ENCODE measurements at regions not wholly inside any gene's neighbourhood (a gene's known extent, or its start where the extent isn't known, plus 50 kb on each side); places are given as distances from the start of the nearest gene placed in this dataset.

- Histone ChIP-seq H4K20me1 (ENCODE audit: insufficient read depth) (no peaks in the 10 kb centered on the region), H3F3A (replicated peaks; ENCODE audit: insufficient read depth) (no peaks in the 10 kb centered on the region), H3K9me2 (no peaks in the 10 kb centered on the region), H3K79me2 (ENCODE audit: insufficient read depth) (no peaks in the 10 kb centered on the region), H3K9ac (no peak overlapping the region), H2AFZ (ENCODE audit: low read depth) (no peak overlapping the region), H3K27ac (ENCODE audit: low read depth in 2 of 2, low read length in 1 of 2) (no peak overlapping the region), H3K27me3 (ENCODE audit: insufficient read depth) (no peaks in the 10 kb centered on the region), H3K4me3 (ENCODE audit: low read depth in 2 of 2, low read length in 1 of 2) (no peak overlapping the region), H3K4me2 (no peak overlapping the region), H3K36me3 (replicated peaks in 1 of 2; ENCODE audit: control insufficient read depth in 1 of 2, insufficient read depth in 2 of 2, low read length in 1 of 2) (no peaks in the 10 kb centered on the region), H3K4me1 (ENCODE audit: control insufficient read depth in 1 of 2, insufficient read depth in 2 of 2, low read depth in 1 of 2, low read length in 1 of 2) (peaks cover 0 to 5% of the 10 kb centered on the region in 2 experiments; a peak in 1 of 4 replicates), H3K9me3 (no peaks in the 10 kb centered on the region)
- DNase-seq: no peak
- 40% methylated on average over 3 of the region's 3 CpGs for WGBS (ENCODE audit: low lambda C conversion rate)
- no peak for TF ChIP-seq USF2 (IDR thresholded peaks at IDR 0.05; ENCODE audit: borderline replicate concordance, low read depth, low read length)
- no peak for TF ChIP-seq CTCF (IDR thresholded peaks at IDR 0.05)
- TF ChIP-seq RXRA (IDR thresholded peaks at IDR 0.05; ENCODE audit: borderline replicate concordance, low read depth): no peak
- TF ChIP-seq MAX (IDR thresholded peaks at IDR 0.05; ENCODE audit: low read depth): no peak
- TF ChIP-seq ELF1 (IDR thresholded peaks at IDR 0.05): no peak
- TF ChIP-seq ZBTB33 (IDR thresholded peaks at IDR 0.05; ENCODE audit: borderline replicate concordance, low read depth): no peak
- no peak for TF ChIP-seq SIN3A (IDR thresholded peaks at IDR 0.05; ENCODE audit: borderline replicate concordance, low read depth, low read length)
- no peak for TF ChIP-seq TEAD4 (IDR thresholded peaks at IDR 0.05; ENCODE audit: borderline replicate concordance, insufficient read depth)
- ChIA-PET CTCF (interaction anchor here (0.8 to 2.7 kb wide), 3 partner anchors 8 to 719 kb away, joined by 3 to 15 read pairs (median 7); no protein-coding TSS in a partner anchor), POLR2A (no interaction called here)
Observed at GRCh38 chr3:22895671-22896070, 307.5 kb upstream of the UBE2E2 start.

- no peaks in the 10 kb centered on the region for H3K27me3 ChIP-seq (ENCODE audit: insufficient read depth)
- H3K9me2 ChIP-seq: no peaks in the 10 kb centered on the region
- H3F3A ChIP-seq (replicated peaks; ENCODE audit: insufficient read depth): no peaks in the 10 kb centered on the region
- no peak for TF ChIP-seq RFX5 (IDR thresholded peaks at IDR 0.05; ENCODE audit: low read length)
- no peak for TF ChIP-seq RAD21 (IDR thresholded peaks at IDR 0.05; ENCODE audit: low read length)
- TF ChIP-seq MAX (IDR thresholded peaks at IDR 0.05; ENCODE audit: low read depth): no peak
- no peak for TF ChIP-seq MEF2A (IDR thresholded peaks at IDR 0.05; ENCODE audit: borderline replicate concordance, low read depth)
- TF ChIP-seq TAF1 (IDR thresholded peaks at IDR 0.05; ENCODE audit: borderline replicate concordance, low read depth, low read length): no peak
- no peak for TF ChIP-seq SIN3A (IDR thresholded peaks at IDR 0.05; ENCODE audit: borderline replicate concordance, low read depth, low read length)
- no peak overlapping the region for H3K4me2 ChIP-seq
- no peak overlapping the region for H3K4me3 ChIP-seq (ENCODE audit: low read depth in 2 of 2, low read length in 1 of 2)
- H3K9ac ChIP-seq: no peak overlapping the region
- no peak overlapping the region for H2AFZ ChIP-seq (ENCODE audit: low read depth)
- no peak for DNase-seq
- H3K4me1 ChIP-seq (ENCODE audit: control insufficient read depth in 1 of 2, insufficient read depth in 2 of 2, low read depth in 1 of 2, low read length in 1 of 2): peaks cover 0 to 5% of the 10 kb centered on the region in 2 experiments; a peak in 1 of 4 replicates
- H3K9me3 ChIP-seq: no peaks in the 10 kb centered on the region
- H3K36me3 ChIP-seq (replicated peaks in 1 of 2; ENCODE audit: control insufficient read depth in 1 of 2, insufficient read depth in 2 of 2, low read length in 1 of 2): no peaks in the 10 kb centered on the region
- H3K27ac ChIP-seq (ENCODE audit: low read depth in 2 of 2, low read length in 1 of 2): no peak overlapping the region
- H4K20me1 ChIP-seq (ENCODE audit: insufficient read depth): no peaks in the 10 kb centered on the region
- ChIA-PET POLR2A (no interaction called here), CTCF (interaction anchor here (1.0 to 1.3 kb wide), 2 partner anchors 11 to 62 kb away, joined by 3 to 4 read pairs; no protein-coding TSS in a partner anchor)
- WGBS (ENCODE audit: low lambda C conversion rate): 78% methylated on average over 1 of the region's 1 CpG
- H3K79me2 ChIP-seq (ENCODE audit: insufficient read depth): no peaks in the 10 kb centered on the region
Observed at GRCh38 chr3:22898558-22898957, 304.6 kb upstream of the UBE2E2 start.

All from SK-N-SH (cell line).